GM12873 (cell line): ENCODE measurements at regions not wholly inside any gene's neighbourhood (a gene's known extent, or its start where the extent isn't known, plus 50 kb on each side); places are given as distances from the start of the nearest gene placed in this dataset.

Experiments used
- CTCF ChIP-seq: IDR thresholded peaks from 2 replicates; pipeline ENCODE4 v1.5.1; 2012; ENCODE audit warnings: low read depth, mild to moderate bottlenecking, moderate library complexity, low read length, control low read depth; ENCODE audit not compliant: insufficient read depth; ENCODE audit errors: missing control alignments

GRCh38 chr5:124071039-124071438, 559.1 kb downstream of the CSNK1G3 start:
- TF ChIP-seq CTCF = no peak

GRCh38 chr5:124065508-124065907, 553.5 kb downstream of the CSNK1G3 start:
- peak; percentile 30 for TF ChIP-seq CTCF

GRCh38 chr5:124064956-124065355, 553.0 kb downstream of the CSNK1G3 start:
- TF ChIP-seq CTCF = no peak

- no peak for TF ChIP-seq CTCF
Measured at GRCh38 chr5:124061663-124062062, 549.7 kb downstream of the CSNK1G3 start.

- TF ChIP-seq CTCF = no peak
Measured at GRCh38 chr5:124061068-124061430, 549.1 kb downstream of the CSNK1G3 start.

GRCh38 chr5:124060413-124061067, 548.6 kb downstream of the CSNK1G3 start:
- TF ChIP-seq CTCF = no peak

GRCh38 chr5:124060011-124060410, 548.0 kb downstream of the CSNK1G3 start:
- TF ChIP-seq CTCF = no peak
